ENCODE measurements at regions not wholly inside any gene's neighbourhood (a gene's known extent, or its start where the extent isn't known, plus 50 kb on each side); places are given as distances from the start of the nearest gene placed in this dataset.
"Not testable (repeated sequence)": the region's sequence is repeated elsewhere in the genome, so short reads cannot be mapped to it uniquely, and the experiment has no call there.

- Histone ChIP-seq H3K4me3 (ENCODE audit: low read length) (no peak overlapping the region), H3K9me3 (replicated peaks; ENCODE audit: low read length) (peaks cover 9% of the 10 kb centered on the region), H3K9ac (ENCODE audit: low read depth, low read length) (no peak overlapping the region), H3K36me3 (ENCODE audit: insufficient read depth, low read length) (no peaks in the 10 kb centered on the region), H3K4me1 (ENCODE audit: control insufficient read depth, insufficient read depth, low read length) (no peaks in the 10 kb centered on the region), H3K27me3 (ENCODE audit: control insufficient read depth, insufficient read depth, low read length) (no peaks in the 10 kb centered on the region), H3K4me2 (ENCODE audit: low read length) (no peak overlapping the region)
Observed at GRCh38 chr1:214764502-214764901, 161.5 kb downstream of the CENPF start.

GRCh38 chr1:214767221-214767620, 164.2 kb downstream of the CENPF start:
- Histone ChIP-seq H3K9ac (ENCODE audit: low read depth, low read length) (no peak overlapping the region), H3K4me2 (ENCODE audit: low read length) (no peak overlapping the region), H3K4me3 (ENCODE audit: low read length) (no peak overlapping the region)

GRCh38 chr1:214769666-214770065, 166.7 kb downstream of the CENPF start:
- not testable (repeated sequence) for H3K9me3 ChIP-seq (replicated peaks; ENCODE audit: low read length); H3K36me3 ChIP-seq (ENCODE audit: insufficient read depth, low read length); H3K9ac ChIP-seq (ENCODE audit: low read depth, low read length); H3K4me3 ChIP-seq (ENCODE audit: low read length); H3K4me1 ChIP-seq (ENCODE audit: control insufficient read depth, insufficient read depth, low read length); H3K4me2 ChIP-seq (ENCODE audit: low read length); H3K27me3 ChIP-seq (ENCODE audit: control insufficient read depth, insufficient read depth, low read length)

More at GRCh38 chr1:214767221-214767620, 164.2 kb downstream of the CENPF start:
- H3K36me3 ChIP-seq (ENCODE audit: insufficient read depth, low read length), result no peaks in the 10 kb centered on the region
- no peaks in the 10 kb centered on the region for H3K27me3 ChIP-seq (ENCODE audit: control insufficient read depth, insufficient read depth, low read length)
- peaks cover 3% of the 10 kb centered on the region for H3K9me3 ChIP-seq (replicated peaks; ENCODE audit: low read length)
- no peaks in the 10 kb centered on the region for H3K4me1 ChIP-seq (ENCODE audit: control insufficient read depth, insufficient read depth, low read length)

- H3K9ac ChIP-seq (ENCODE audit: low read depth, low read length), result no peak overlapping the region
- no peak overlapping the region for H3K4me2 ChIP-seq (ENCODE audit: low read length)
- H3K4me1 ChIP-seq (ENCODE audit: control insufficient read depth, insufficient read depth, low read length), result no peaks in the 10 kb centered on the region
- no peak overlapping the region for H3K4me3 ChIP-seq (ENCODE audit: low read length)
- H3K9me3 ChIP-seq (replicated peaks; ENCODE audit: low read length), result no peaks in the 10 kb centered on the region
- H3K36me3 ChIP-seq (ENCODE audit: insufficient read depth, low read length), result no peaks in the 10 kb centered on the region
- H3K27me3 ChIP-seq (ENCODE audit: control insufficient read depth, insufficient read depth, low read length), result no peaks in the 10 kb centered on the region
Observed at GRCh38 chr1:214777364-214777763, 174.4 kb downstream of the CENPF start.

GRCh38 chr1:214791961-214792360, 189.0 kb downstream of the CENPF start:
- Histone ChIP-seq H3K36me3 (ENCODE audit: insufficient read depth, low read length) (no peaks in the 10 kb centered on the region), H3K27me3 (ENCODE audit: control insufficient read depth, insufficient read depth, low read length) (no peaks in the 10 kb centered on the region), H3K9ac (ENCODE audit: low read depth, low read length) (no peak overlapping the region), H3K4me3 (ENCODE audit: low read length) (no peak overlapping the region), H3K9me3 (replicated peaks; ENCODE audit: low read length) (no peaks in the 10 kb centered on the region), H3K4me2 (ENCODE audit: low read length) (no peak overlapping the region), H3K4me1 (ENCODE audit: control insufficient read depth, insufficient read depth, low read length) (peaks cover 4% of the 10 kb centered on the region)

- Histone ChIP-seq H3K4me2 (ENCODE audit: low read length) (no peak overlapping the region), H3K27me3 (ENCODE audit: control insufficient read depth, insufficient read depth, low read length) (no peaks in the 10 kb centered on the region), H3K4me1 (ENCODE audit: control insufficient read depth, insufficient read depth, low read length) (peaks cover 4% of the 10 kb centered on the region), H3K36me3 (ENCODE audit: insufficient read depth, low read length) (no peaks in the 10 kb centered on the region), H3K9ac (ENCODE audit: low read depth, low read length) (no peak overlapping the region), H3K4me3 (ENCODE audit: low read length) (no peak overlapping the region), H3K9me3 (replicated peaks; ENCODE audit: low read length) (no peaks in the 10 kb centered on the region)
Observed at GRCh38 chr1:214792527-214793186, 189.7 kb downstream of the CENPF start.

GRCh38 chr1:214793708-214794107, 190.7 kb downstream of the CENPF start:
- Histone ChIP-seq H3K9me3 (replicated peaks; ENCODE audit: low read length) (no peaks in the 10 kb centered on the region), H3K36me3 (ENCODE audit: insufficient read depth, low read length) (no peaks in the 10 kb centered on the region), H3K27me3 (ENCODE audit: control insufficient read depth, insufficient read depth, low read length) (no peaks in the 10 kb centered on the region), H3K4me3 (ENCODE audit: low read length) (no peak overlapping the region), H3K4me2 (ENCODE audit: low read length) (no peak overlapping the region), H3K9ac (ENCODE audit: low read depth, low read length) (no peak overlapping the region), H3K4me1 (ENCODE audit: control insufficient read depth, insufficient read depth, low read length) (peaks cover 4% of the 10 kb centered on the region)

GRCh38 chr1:214801191-214801590, 198.2 kb downstream of the CENPF start:
- Histone ChIP-seq H3K27me3 (ENCODE audit: control insufficient read depth, insufficient read depth, low read length) (no peaks in the 10 kb centered on the region), H3K4me1 (ENCODE audit: control insufficient read depth, insufficient read depth, low read length) (no peaks in the 10 kb centered on the region), H3K36me3 (ENCODE audit: insufficient read depth, low read length) (no peaks in the 10 kb centered on the region), H3K4me2 (ENCODE audit: low read length) (no peak overlapping the region), H3K9me3 (replicated peaks; ENCODE audit: low read length) (peaks cover 2% of the 10 kb centered on the region), H3K9ac (ENCODE audit: low read depth, low read length) (no peak overlapping the region), H3K4me3 (ENCODE audit: low read length) (no peak overlapping the region)

- H3K9ac ChIP-seq (ENCODE audit: low read depth, low read length), result no peak overlapping the region
- no peaks in the 10 kb centered on the region for H3K4me1 ChIP-seq (ENCODE audit: control insufficient read depth, insufficient read depth, low read length)
- no peak overlapping the region for H3K4me3 ChIP-seq (ENCODE audit: low read length)
- H3K9me3 ChIP-seq (replicated peaks; ENCODE audit: low read length), result peaks cover 4% of the 10 kb centered on the region
- H3K36me3 ChIP-seq (ENCODE audit: insufficient read depth, low read length), result no peaks in the 10 kb centered on the region
- H3K4me2 ChIP-seq (ENCODE audit: low read length), result no peak overlapping the region
- no peaks in the 10 kb centered on the region for H3K27me3 ChIP-seq (ENCODE audit: control insufficient read depth, insufficient read depth, low read length)
Observed at GRCh38 chr1:214808845-214809460, 206.0 kb downstream of the CENPF start.

GRCh38 chr1:214816603-214817002, 213.6 kb downstream of the CENPF start:
- H3K4me3 ChIP-seq (ENCODE audit: low read length), result no peak overlapping the region
- no peaks in the 10 kb centered on the region for H3K36me3 ChIP-seq (ENCODE audit: insufficient read depth, low read length)
- no peaks in the 10 kb centered on the region for H3K27me3 ChIP-seq (ENCODE audit: control insufficient read depth, insufficient read depth, low read length)
- H3K9me3 ChIP-seq (replicated peaks; ENCODE audit: low read length), result no peaks in the 10 kb centered on the region
- no peak overlapping the region for H3K4me2 ChIP-seq (ENCODE audit: low read length)
- no peak overlapping the region for H3K9ac ChIP-seq (ENCODE audit: low read depth, low read length)
- H3K4me1 ChIP-seq (ENCODE audit: control insufficient read depth, insufficient read depth, low read length), result no peaks in the 10 kb centered on the region

GRCh38 chr1:214823311-214824117, 220.5 kb downstream of the CENPF start:
- H3K9ac ChIP-seq (ENCODE audit: low read depth, low read length), result no peak overlapping the region
- H3K27me3 ChIP-seq (ENCODE audit: control insufficient read depth, insufficient read depth, low read length), result no peaks in the 10 kb centered on the region
- no peak overlapping the region for H3K4me3 ChIP-seq (ENCODE audit: low read length)
- no peaks in the 10 kb centered on the region for H3K9me3 ChIP-seq (replicated peaks; ENCODE audit: low read length)
- no peaks in the 10 kb centered on the region for H3K36me3 ChIP-seq (ENCODE audit: insufficient read depth, low read length)
- no peaks in the 10 kb centered on the region for H3K4me1 ChIP-seq (ENCODE audit: control insufficient read depth, insufficient read depth, low read length)
- H3K4me2 ChIP-seq (ENCODE audit: low read length), result no peak overlapping the region
